GM19463 (cell line): ENCODE measurements at regions not wholly inside any gene's neighbourhood (a gene's known extent, or its start where the extent isn't known, plus 50 kb on each side); places are given as distances from the start of the nearest gene placed in this dataset.

Source experiments
- ATAC-seq: cut with Tn5 transposase; IDR thresholded peaks from one replicate; pipeline ENCODE4 v1.9.1; 2021; ENCODE audit warnings: mild to moderate bottlenecking, moderate library complexity; ENCODE audit not compliant: unreplicated experiment

DNA sequence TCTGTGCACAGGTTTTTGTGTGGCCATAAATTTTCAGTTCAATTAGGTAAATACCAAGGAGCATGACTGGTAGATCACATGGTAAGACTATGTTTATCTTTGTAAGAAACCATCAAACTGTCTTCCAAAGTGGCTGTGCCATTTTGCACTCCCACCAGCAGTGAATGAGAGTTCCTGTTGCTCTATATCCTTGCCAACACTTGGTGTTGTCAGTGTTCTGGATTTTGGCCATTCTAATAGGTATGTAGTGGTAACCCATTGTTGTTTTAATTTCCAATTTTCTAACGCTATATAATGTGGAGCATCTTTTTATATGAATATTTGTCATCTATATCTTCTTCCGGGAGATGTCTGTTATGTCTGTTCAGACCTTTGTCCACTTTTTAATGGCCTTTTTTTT lies 51.7 kb upstream of the MED4 start:
- no peak for ATAC-seq

DNA sequence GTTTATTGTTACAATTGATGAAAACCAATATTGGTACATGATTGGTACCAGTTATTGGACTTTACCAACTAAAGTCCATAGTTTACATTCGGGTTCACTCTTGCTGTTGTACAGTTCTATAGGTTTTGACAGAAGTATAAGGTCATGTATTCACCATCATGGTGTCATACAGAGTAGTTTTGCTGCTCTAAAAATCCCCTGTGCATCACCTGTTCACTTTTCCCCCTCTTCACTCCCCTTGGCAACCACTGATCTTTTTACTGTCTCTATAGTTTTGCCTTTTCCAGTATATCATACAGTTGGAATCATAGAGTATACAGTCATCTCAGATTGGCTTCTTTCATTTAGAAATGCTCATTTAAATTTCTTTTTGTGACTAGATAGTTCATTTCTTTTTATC lies 51.2 kb upstream of the MED4 start:
- no peak for ATAC-seq
